ENCODE measurements at regions not wholly inside any gene's neighbourhood (a gene's known extent, or its start where the extent isn't known, plus 50 kb on each side); places are given as distances from the start of the nearest gene placed in this dataset.

DNA sequence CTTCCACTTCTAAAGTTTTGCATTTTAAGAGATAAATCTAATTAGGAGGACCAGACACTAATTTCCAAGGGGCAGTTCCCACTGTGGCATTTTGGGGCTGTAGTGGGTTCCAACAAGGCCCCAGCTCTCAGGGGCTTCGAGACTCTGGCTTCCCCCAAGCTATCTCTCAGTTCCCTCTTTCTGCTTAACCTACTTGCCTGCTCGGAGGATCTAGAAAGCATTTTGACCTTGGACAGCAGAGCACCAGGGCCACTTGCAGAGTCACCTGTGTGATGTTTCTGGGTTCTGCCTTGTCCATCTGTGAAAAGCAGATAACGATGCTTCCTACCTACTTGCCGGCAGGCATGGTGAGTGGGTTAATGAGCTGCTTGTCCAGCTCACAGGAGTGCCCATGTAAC, 175.4 kb downstream of the MED10 start:
- TF ChIP-seq CTCF (conservative IDR thresholded peaks at IDR 0.05; ENCODE audit: low read depth, low read length) (no peak), EZH2 (IDR thresholded peaks at IDR 0.05; ENCODE audit: borderline replicate concordance, low read depth, low read length, poor library complexity, severe bottlenecking) (no peak)
